Subcutaneous abdominal adipose tissue (tissue), 5 donors: ENCODE measurements at regions not wholly inside any gene's neighbourhood (a gene's known extent, or its start where the extent isn't known, plus 50 kb on each side); places are given as distances from the start of the nearest gene placed in this dataset.
"Not testable (repeated sequence)": the region's sequence is repeated elsewhere in the genome, so short reads cannot be mapped to it uniquely, and the experiment has no call there.

Experiments used
- H3K27ac ChIP-seq: one replicate; pipeline ENCODE4 v1.7.0; 2013; ENCODE audit warnings: low read depth, mild to moderate bottlenecking, inconsistent platforms, low read length, moderate library complexity
- H3K27me3 ChIP-seq, 5 donors: one replicate each; pipeline ENCODE4 v1.7.0; 2013; ENCODE audit warnings: low read length in 5 of 5, inconsistent platforms in 1 of 5; ENCODE audit not compliant: control insufficient read depth in 5 of 5, insufficient read depth in 4 of 5
- H3K36me3 ChIP-seq, 5 donors: one replicate each; pipeline ENCODE4 v1.7.0; 2013; ENCODE audit warnings: low read length in 5 of 5; ENCODE audit not compliant: control insufficient read depth in 5 of 5, insufficient read depth in 5 of 5
- H3K4me1 ChIP-seq, 5 donors: one replicate each; pipeline ENCODE4 v1.7.0; 2013; ENCODE audit warnings: low read length in 5 of 5, mild to moderate bottlenecking in 3 of 5, moderate library complexity in 1 of 5; ENCODE audit not compliant: control insufficient read depth in 5 of 5, insufficient read depth in 5 of 5
- H3K4me3 ChIP-seq, 5 donors: one replicate each; pipeline ENCODE4 v1.7.0; 2013; ENCODE audit warnings: low read length in 5 of 5, low read depth in 1 of 5
- H3K9ac ChIP-seq, 5 donors: one replicate each; pipeline ENCODE4 v1.7.0; 2013; ENCODE audit warnings: low read length in 5 of 5, mild to moderate bottlenecking in 4 of 5, moderate library complexity in 3 of 5
- H3K9me3 ChIP-seq, 5 donors: one replicate each; pipeline ENCODE4 v1.7.0; 2013; ENCODE audit warnings: low read length in 5 of 5; ENCODE audit not compliant: control insufficient read depth in 5 of 5
- donor health status: healthy.
- donor health status: healthy.
- donor health status: healthy.
- donor health status: healthy.
- donor health status: healthy.

GRCh38 chr4:31880837-31881236 is 1160.7 kb downstream of the PCDH7 start:
- H3K36me3 ChIP-seq, H3K27me3 ChIP-seq, H3K27ac ChIP-seq, H3K9ac ChIP-seq, H3K4me3 ChIP-seq, H3K9me3 ChIP-seq, H3K4me1 ChIP-seq: not testable (repeated sequence)

- Histone ChIP-seq H3K9ac (no peak overlapping the region), H3K27ac (no peak overlapping the region), H3K4me1 (no peaks in the 10 kb centered on the region), H3K27me3 (no peaks in the 10 kb centered on the region), H3K36me3 (no peaks in the 10 kb centered on the region), H3K9me3 (no peaks in the 10 kb centered on the region), H3K4me3 (no peak overlapping the region)
Measured at GRCh38 chr4:31896349-31896748, 1176.2 kb downstream of the PCDH7 start.

- Histone ChIP-seq H3K27ac (no peak overlapping the region), H3K4me3 (no peak overlapping the region), H3K4me1 (no peaks in the 10 kb centered on the region), H3K9ac (no peak overlapping the region), H3K27me3 (no peaks in the 10 kb centered on the region), H3K36me3 (no peaks in the 10 kb centered on the region), H3K9me3 (peaks cover 0 to 2% (median 0%) of the 10 kb centered on the region in 5 donors)
Measured at GRCh38 chr4:31905363-31905762, 1185.2 kb downstream of the PCDH7 start.

- no peak overlapping the region for H3K9ac ChIP-seq
- no peaks in the 10 kb centered on the region for H3K27me3 ChIP-seq
- no peak overlapping the region for H3K4me3 ChIP-seq
- H3K9me3 ChIP-seq, result peaks cover 0 to 6% (median 4%) of the 10 kb centered on the region in 5 donors
- H3K27ac ChIP-seq, result no peak overlapping the region
- H3K36me3 ChIP-seq, result no peaks in the 10 kb centered on the region
- H3K4me1 ChIP-seq, result no peaks in the 10 kb centered on the region
Measured at GRCh38 chr4:31908261-31908660, 1188.1 kb downstream of the PCDH7 start.

GRCh38 chr4:31917334-31917733 is 1197.2 kb downstream of the PCDH7 start:
- no peaks in the 10 kb centered on the region for H3K27me3 ChIP-seq
- H3K4me1 ChIP-seq, result no peaks in the 10 kb centered on the region

GRCh38 chr4:31918891-31919290 is 1198.7 kb downstream of the PCDH7 start:
- H3K9me3 ChIP-seq, result peaks cover 0 to 3% (median 0%) of the 10 kb centered on the region in 5 donors
- no peak overlapping the region for H3K4me3 ChIP-seq
- H3K27ac ChIP-seq, result no peak overlapping the region
- H3K4me1 ChIP-seq, result no peaks in the 10 kb centered on the region
- H3K36me3 ChIP-seq, result no peaks in the 10 kb centered on the region
- H3K9ac ChIP-seq, result no peak overlapping the region
- H3K27me3 ChIP-seq, result no peaks in the 10 kb centered on the region

More at GRCh38 chr4:31917334-31917733, 1197.2 kb downstream of the PCDH7 start:
- Histone ChIP-seq H3K27ac (no peak overlapping the region), H3K36me3 (no peaks in the 10 kb centered on the region), H3K9me3 (peaks cover 0 to 7% (median under 1%) of the 10 kb centered on the region in 5 donors), H3K9ac (no peak overlapping the region), H3K4me3 (no peak overlapping the region)

GRCh38 chr4:31923634-31924033 is 1203.5 kb downstream of the PCDH7 start:
- Histone ChIP-seq H3K4me1 (no peaks in the 10 kb centered on the region), H3K4me3 (no peak overlapping the region), H3K36me3 (no peaks in the 10 kb centered on the region), H3K9ac (no peak overlapping the region), H3K27me3 (no peaks in the 10 kb centered on the region), H3K9me3 (peaks cover 0 to 5% (median 0%) of the 10 kb centered on the region in 5 donors), H3K27ac (no peak overlapping the region)

- no peaks in the 10 kb centered on the region for H3K36me3 ChIP-seq
- no peak overlapping the region for H3K4me3 ChIP-seq
- H3K27me3 ChIP-seq, result no peaks in the 10 kb centered on the region
- H3K9me3 ChIP-seq, result peaks cover 0 to 5% (median 0%) of the 10 kb centered on the region in 5 donors
- no peak overlapping the region for H3K27ac ChIP-seq
- no peak overlapping the region for H3K9ac ChIP-seq
- peaks cover 0 to 3% (median 0%) of the 10 kb centered on the region in 5 donors for H3K4me1 ChIP-seq
Measured at GRCh38 chr4:31929676-31930345, 1209.6 kb downstream of the PCDH7 start.

GRCh38 chr4:31946456-31946855 is 1226.3 kb downstream of the PCDH7 start:
- no peaks in the 10 kb centered on the region for H3K4me1 ChIP-seq
- no peaks in the 10 kb centered on the region for H3K9me3 ChIP-seq
- H3K27ac ChIP-seq, result no peak overlapping the region
- no peak overlapping the region for H3K4me3 ChIP-seq
- no peaks in the 10 kb centered on the region for H3K36me3 ChIP-seq
- H3K27me3 ChIP-seq, result no peaks in the 10 kb centered on the region
- no peak overlapping the region for H3K9ac ChIP-seq

- no peak overlapping the region for H3K4me3 ChIP-seq
Measured at GRCh38 chr4:31947101-31947500, 1226.9 kb downstream of the PCDH7 start.

More at GRCh38 chr4:31947101-31947500, 1226.9 kb downstream of the PCDH7 start:
- H3K4me1 ChIP-seq, result no peaks in the 10 kb centered on the region
- H3K27ac ChIP-seq, result no peak overlapping the region
- H3K9me3 ChIP-seq, result no peaks in the 10 kb centered on the region
- no peaks in the 10 kb centered on the region for H3K27me3 ChIP-seq
- H3K36me3 ChIP-seq, result no peaks in the 10 kb centered on the region
- H3K9ac ChIP-seq, result no peak overlapping the region
